NCI-H146 treated with DMSO at 0.1 percent for 48 hours (cell line): ENCODE measurements at regions not wholly inside any gene's neighbourhood (a gene's known extent, or its start where the extent isn't known, plus 50 kb on each side); places are given as distances from the start of the nearest gene placed in this dataset.
A peak's percentile ranks its signal among the peaks of the same experiment; 100 is the strongest.

Source experiments
- DNase-seq: peaks from one replicate; lab custom pipeline; 2025; ENCODE audit not compliant: unreplicated experiment; lab: John Stamatoyannopoulos, UW

GRCh38 chr9:12464400-12464799 lies 228.8 kb upstream of the TYRP1 start:
- DNase-seq: peak; percentile 76

- DNase-seq: peak; percentile 73
Observed at GRCh38 chr9:12464910-12465512, 228.2 kb upstream of the TYRP1 start.

GRCh38 chr9:12469084-12469483 lies 224.1 kb upstream of the TYRP1 start:
- DNase-seq: no peak

- no peak for DNase-seq
Observed at GRCh38 chr9:12494411-12494810, 198.8 kb upstream of the TYRP1 start.

- no peak for DNase-seq
Observed at GRCh38 chr9:12497790-12498189, 195.4 kb upstream of the TYRP1 start.

- no peak for DNase-seq
Observed at GRCh38 chr9:12502520-12502919, 190.7 kb upstream of the TYRP1 start.

- DNase-seq: no peak
Observed at GRCh38 chr9:12503606-12504122, 189.5 kb upstream of the TYRP1 start.

GRCh38 chr9:12510551-12510950 lies 182.6 kb upstream of the TYRP1 start:
- DNase-seq: no peak

- DNase-seq: no peak
Observed at GRCh38 chr9:12511726-12512125, 181.5 kb upstream of the TYRP1 start.

- no peak for DNase-seq
Observed at GRCh38 chr9:12516031-12516430, 177.2 kb upstream of the TYRP1 start.

GRCh38 chr9:12516573-12516972 lies 176.6 kb upstream of the TYRP1 start:
- no peak for DNase-seq

GRCh38 chr9:12538842-12539579 lies 154.2 kb upstream of the TYRP1 start:
- no peak for DNase-seq

- DNase-seq: no peak
Observed at GRCh38 chr9:12539580-12539975, 153.6 kb upstream of the TYRP1 start.

GRCh38 chr9:12544700-12545099 lies 148.5 kb upstream of the TYRP1 start:
- no peak for DNase-seq

- peak; percentile 24 for DNase-seq
Observed at GRCh38 chr9:12554636-12555035, 138.5 kb upstream of the TYRP1 start.

GRCh38 chr9:12566404-12567090 lies 126.6 kb upstream of the TYRP1 start:
- DNase-seq: no peak

- no peak for DNase-seq
Observed at GRCh38 chr9:12584656-12585522, 108.3 kb upstream of the TYRP1 start.

- DNase-seq: no peak
Observed at GRCh38 chr9:12595400-12595799, 97.8 kb upstream of the TYRP1 start.

GRCh38 chr9:12604164-12604821 lies 88.9 kb upstream of the TYRP1 start:
- DNase-seq: no peak

- DNase-seq: no peak
Observed at GRCh38 chr9:12612211-12612770, 80.9 kb upstream of the TYRP1 start.
